Umbilical cord (tissue), 1 donor: ENCODE measurements at regions not wholly inside any gene's neighbourhood (a gene's known extent, or its start where the extent isn't known, plus 50 kb on each side); places are given as distances from the start of the nearest gene placed in this dataset.
"Not testable (repeated sequence)": the region's sequence is repeated elsewhere in the genome, so short reads cannot be mapped to it uniquely, and the experiment has no call there.

ENCODE experiments used
- DNase-seq: peaks from one replicate; pipeline ENCODE4 v3.0.0-alpha.2; 2015; ENCODE audit warnings: low spot score

DNA sequence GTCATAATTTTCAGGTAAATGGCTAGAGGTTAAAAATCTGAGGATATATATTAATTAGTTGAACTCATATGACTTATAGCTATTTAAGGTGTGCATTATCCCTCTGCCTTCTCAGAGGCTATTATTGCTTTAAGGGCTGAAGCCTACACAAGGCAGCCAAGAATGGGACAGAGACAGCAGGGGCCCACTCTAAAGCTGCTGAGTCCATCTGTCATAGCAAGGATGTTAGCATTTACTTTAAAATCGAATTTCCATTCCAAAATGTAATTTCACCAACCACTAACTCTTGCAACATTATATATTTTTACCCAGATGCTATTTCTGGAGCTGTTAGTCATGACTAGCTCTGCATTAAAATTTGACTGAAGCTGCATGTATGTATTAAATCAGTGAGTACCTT lies 236.3 kb upstream of the FSIP2 start:
- no peak for DNase-seq

GRCh38 chr2:185507719-185508118 lies 230.9 kb upstream of the FSIP2 start:
- DNase-seq = no peak

- no peak for DNase-seq
Measured at GRCh38 chr2:185510060-185510459, 228.5 kb upstream of the FSIP2 start.

GRCh38 chr2:185511925-185512324 lies 226.7 kb upstream of the FSIP2 start:
- no peak for DNase-seq

- no peak for DNase-seq
Measured at GRCh38 chr2:185522472-185522871, 216.1 kb upstream of the FSIP2 start.

- DNase-seq = not testable (repeated sequence)
Measured at GRCh38 chr2:185524242-185524641, 214.4 kb upstream of the FSIP2 start.

DNA sequence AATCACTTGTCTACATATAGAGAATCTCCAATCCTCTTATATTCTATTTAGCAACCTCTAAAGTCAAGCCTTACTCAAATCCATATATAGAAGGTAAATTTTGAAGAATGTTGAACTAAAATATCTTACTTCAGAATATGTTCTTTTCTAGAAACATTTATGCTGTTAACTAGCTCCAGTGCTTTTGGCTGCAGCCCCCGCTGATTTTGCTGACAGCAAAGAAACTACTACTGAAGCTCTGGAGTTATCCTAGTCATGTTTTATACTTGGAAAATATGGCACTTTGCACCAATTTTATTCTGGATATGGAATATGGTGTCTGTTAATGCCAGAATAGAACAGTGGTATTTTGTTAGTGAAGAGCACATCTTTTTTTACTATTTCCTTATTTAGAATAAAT lies 212.4 kb upstream of the FSIP2 start:
- DNase-seq = no peak

GRCh38 chr2:185531721-185532120 lies 206.9 kb upstream of the FSIP2 start:
- DNase-seq = no peak

DNA sequence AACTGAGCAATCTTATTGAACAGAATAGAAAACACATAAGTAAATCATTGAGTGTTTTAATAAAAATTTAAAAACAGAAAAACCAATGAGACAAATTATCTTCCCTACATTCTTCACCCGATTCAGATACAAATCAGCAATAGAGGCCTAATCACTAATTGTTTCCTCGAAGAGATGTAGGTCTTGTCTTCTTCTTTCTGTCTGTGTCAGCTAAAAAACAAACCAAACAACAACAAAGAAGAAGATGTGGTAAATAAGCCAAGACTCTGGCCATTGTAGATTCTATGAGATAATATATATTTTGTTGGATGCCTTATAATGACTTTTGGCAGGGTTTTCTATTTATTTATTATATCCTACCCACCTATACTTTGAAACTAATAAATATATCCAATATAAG lies 200.9 kb upstream of the FSIP2 start:
- no peak for DNase-seq

DNA sequence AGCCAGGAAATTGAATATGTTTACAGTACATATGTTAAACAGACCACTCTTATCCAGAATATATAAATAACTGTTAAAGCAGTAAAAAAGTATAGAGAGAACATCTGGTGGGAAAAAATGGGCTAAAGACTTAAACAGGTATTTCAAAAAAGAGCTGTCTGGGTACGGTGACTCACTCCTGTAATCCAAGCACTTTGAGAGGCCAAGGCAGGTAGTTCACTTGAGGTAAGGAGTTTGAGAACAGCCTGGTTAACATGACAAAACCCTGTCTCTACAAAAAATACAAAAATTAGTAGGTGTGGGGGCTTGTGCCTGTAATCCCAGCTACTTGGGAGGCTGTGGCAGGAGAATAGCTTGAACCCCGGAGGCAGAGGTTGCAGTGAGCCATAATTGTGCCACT lies 171.4 kb upstream of the FSIP2 start:
- DNase-seq = no peak

DNA sequence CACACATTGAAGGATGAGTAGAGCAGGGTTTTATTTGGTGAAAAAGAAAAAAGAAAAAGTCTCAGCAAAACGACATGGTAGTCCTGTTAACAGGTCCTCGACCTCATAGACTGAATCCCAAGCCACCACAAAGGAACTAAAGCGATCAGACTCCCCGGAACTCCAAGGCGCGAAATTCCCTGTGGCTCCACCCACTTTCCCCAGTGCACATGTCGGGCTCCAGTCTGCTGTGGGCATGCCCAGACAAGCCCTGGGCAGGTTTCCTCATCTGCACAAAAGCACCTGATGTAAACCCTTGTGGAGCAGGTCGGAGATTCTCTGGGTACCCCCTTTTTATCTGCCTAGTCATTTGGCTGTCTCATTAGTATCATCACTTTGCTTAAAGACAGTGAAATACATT lies 170.7 kb upstream of the FSIP2 start:
- no peak for DNase-seq

GRCh38 chr2:185578322-185578721 lies 160.3 kb upstream of the FSIP2 start:
- DNase-seq = no peak

DNA sequence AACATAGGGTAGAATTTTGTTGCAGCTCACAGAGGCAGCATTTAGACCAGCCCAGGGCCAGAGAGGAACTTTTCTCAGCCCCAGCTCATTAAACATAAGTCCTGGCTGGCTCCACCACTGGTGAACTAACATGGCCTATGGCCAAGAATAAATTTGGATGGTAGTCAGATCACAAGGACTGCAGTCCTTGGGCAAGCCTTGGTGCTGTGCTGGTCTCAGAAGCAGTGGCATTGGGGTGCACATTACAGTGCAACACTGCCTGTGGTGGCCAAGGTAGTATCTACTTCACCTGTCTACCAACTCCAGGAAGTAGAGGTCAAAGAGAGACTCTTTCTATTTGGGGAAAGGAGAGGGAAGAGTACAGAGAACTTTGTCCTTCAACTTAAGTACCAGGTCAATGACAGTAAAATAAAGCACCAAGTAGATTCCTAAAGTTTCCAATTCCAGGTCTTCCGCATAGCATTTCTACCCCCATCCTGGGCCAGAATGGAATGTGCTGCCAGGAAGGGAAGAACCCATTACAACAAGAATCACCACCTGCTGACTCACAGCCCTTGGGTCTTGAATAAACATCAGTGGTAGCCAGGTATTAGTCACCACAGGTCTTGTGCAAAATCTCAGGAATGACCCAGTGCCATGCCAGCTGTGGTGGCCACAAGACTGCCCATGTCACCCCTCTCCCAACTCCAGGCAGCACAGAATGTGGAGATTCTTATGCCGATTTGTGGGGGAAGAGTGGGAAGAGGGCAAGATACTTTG lies 155.4 kb upstream of the FSIP2 start:
- no peak for DNase-seq

GRCh38 chr2:185585165-185585564 lies 153.4 kb upstream of the FSIP2 start:
- DNase-seq = not testable (repeated sequence)

- not testable (repeated sequence) for DNase-seq
Measured at GRCh38 chr2:185591276-185591675, 147.3 kb upstream of the FSIP2 start.

GRCh38 chr2:185607945-185608344 lies 130.7 kb upstream of the FSIP2 start:
- no peak for DNase-seq

DNA sequence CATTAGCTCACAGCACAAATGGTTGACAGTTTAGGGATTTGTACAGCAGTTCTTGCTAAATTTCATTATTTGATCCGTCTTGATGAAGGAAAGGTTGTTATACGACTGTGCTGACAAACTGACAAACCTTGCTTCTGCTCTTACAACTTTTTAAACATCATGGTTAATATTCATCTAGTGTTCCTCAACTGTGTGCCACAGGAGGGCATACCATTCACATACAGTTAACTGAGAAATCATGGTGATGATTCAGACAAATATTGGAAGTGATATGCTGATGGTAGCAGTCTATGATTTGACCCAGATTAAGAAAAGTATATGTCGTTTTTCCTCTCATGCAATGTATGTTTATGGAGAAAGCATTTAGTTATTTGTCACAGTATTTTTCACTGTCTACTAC lies 129.8 kb upstream of the FSIP2 start:
- DNase-seq = peak; percentile 6

DNA sequence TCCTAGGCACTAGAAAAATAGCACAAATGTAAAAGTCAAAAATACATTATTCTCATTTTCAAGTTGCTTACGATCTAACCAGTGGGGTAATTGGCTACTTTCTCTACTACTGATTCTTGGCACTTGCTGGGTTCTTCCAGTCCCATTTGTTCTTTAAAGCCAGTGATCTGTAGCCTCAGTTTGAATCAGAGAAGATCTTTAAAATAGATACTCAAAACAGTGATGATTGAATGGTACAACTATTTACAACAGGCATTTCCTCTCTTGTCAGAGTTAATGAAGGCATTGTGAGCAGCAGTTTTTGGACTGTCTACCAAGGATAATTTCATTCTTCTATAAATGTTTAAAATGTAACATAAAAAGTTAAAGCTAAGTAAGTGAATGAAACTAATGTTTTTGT lies 128.3 kb upstream of the FSIP2 start:
- no peak for DNase-seq

DNA sequence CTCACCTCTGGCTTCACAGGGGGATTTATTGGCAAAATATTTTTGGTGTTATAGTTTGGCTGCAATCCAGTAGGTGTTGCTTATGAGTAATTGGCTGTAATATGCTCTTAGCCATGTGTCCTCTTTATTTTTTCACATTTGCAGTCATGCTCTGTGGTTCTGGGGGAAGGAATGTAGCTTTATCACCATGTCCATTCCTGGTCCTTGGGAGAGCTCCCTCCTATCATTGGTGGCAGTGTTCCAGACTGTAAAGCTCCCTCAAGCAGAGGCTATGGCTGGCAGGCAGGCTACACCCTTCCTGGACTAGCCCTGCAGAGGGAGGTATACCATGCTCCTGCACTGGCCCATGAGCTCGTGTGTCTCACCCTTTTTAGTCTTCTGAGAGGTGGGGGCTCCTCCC lies 120.0 kb upstream of the FSIP2 start:
- no peak for DNase-seq

DNA sequence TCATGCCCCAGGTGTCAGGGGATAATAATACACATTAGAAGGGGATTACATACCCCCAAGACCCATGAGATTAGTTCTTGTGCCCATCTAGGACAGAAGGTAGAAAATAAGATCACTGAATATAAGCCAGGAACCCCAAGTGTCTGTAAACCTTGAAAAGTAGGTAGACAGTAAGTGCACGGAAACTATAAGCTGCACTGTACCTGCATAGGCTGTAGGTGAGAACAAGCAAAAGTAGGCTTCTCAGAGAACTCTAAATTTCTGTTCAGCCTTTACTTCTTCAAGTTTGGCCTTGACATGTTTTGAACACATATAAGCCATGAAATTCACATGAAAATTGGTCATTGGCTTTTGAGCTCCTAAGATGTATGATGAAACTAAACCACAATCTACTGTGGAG lies 113.0 kb upstream of the FSIP2 start:
- no peak for DNase-seq

GRCh38 chr2:185628985-185629384 lies 109.6 kb upstream of the FSIP2 start:
- DNase-seq = no peak

DNA sequence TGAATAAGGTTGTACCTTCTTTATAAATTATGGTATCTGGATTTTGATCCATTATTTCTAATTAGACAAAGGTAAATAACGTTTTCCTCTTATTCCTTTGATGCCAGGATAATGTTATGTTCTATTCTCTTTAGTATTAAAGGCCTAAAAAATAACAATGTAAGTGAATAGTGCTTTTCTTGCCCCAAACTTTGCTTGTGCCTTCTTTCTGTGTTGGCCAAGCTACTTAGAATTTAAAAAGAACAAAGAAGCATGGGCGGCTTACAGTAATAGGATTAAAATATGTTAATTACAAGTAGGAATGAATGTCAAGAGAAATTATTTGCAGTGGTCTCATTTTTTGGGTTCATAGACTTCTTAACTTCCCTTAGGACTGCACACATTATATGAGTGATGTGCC lies 105.0 kb upstream of the FSIP2 start:
- no peak for DNase-seq

- no peak for DNase-seq
Measured at GRCh38 chr2:185638771-185639170, 99.8 kb upstream of the FSIP2 start.

DNA sequence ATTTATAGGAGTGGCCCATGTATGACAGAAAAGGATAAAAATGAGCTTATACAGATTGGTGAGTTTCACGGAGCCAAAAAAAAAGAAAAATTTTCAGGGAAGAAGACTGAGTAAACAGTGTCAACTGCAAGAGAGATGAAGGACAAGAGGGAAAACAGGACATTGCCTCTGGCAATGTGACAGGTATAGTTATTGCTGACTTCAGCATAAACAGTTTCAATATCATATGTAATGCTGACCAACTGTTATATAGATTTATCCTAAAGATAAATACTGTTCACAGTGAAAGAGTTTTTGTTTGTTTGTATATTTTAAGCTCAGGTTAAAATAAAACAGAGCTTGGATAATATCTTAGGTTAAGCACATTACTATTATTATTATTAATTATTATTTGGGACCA lies 98.0 kb upstream of the FSIP2 start:
- no peak for DNase-seq
